Mesothelial cell of epicardium (in vitro differentiated cells): ENCODE measurements at regions not wholly inside any gene's neighbourhood (a gene's known extent, or its start where the extent isn't known, plus 50 kb on each side); places are given as distances from the start of the nearest gene placed in this dataset.
A peak's percentile ranks its signal among the peaks of the same experiment; 100 is the strongest.

Experiments used
- DNase-seq, 2 experiments: peaks; one replicate each; pipeline ENCODE4 v3.0.0; 2021; ENCODE audit warnings: low spot score in 2 of 2; ENCODE audit not compliant: unreplicated experiment in 2 of 2
- H3K27ac Mint-ChIP-seq: 2 replicates; pipeline ENCODE4 v1.8.0; 2021; ENCODE audit warnings: mixed read lengths
- H3K27me3 Mint-ChIP-seq: 2 replicates; pipeline ENCODE4 v1.8.0; 2021; ENCODE audit warnings: low read depth, mixed read lengths
- H3K36me3 Mint-ChIP-seq: 2 replicates; pipeline ENCODE4 v1.8.0; 2021; ENCODE audit warnings: mixed read lengths
- H3K4me1 Mint-ChIP-seq: 2 replicates; pipeline ENCODE4 v1.8.0; 2021; ENCODE audit warnings: mixed read lengths
- H3K4me3 Mint-ChIP-seq: 2 replicates; pipeline ENCODE4 v1.8.0; 2021; ENCODE audit warnings: mild to moderate bottlenecking, moderate library complexity, mixed read lengths
- H3K9me3 Mint-ChIP-seq: 2 replicates; pipeline ENCODE4 v1.8.0; 2021; ENCODE audit warnings: mixed read lengths
- CTCF ChIP-seq: fragments of 200-600 bp; sonication (generic); IDR thresholded peaks from one replicate; pipeline ENCODE4 v1.5.0; 2021; ENCODE audit warnings: antibody characterized with exemption; ENCODE audit not compliant: unreplicated experiment

GRCh38 chr21:43347461-43348169, 79.3 kb downstream of the SIK1 start:
- Mint-ChIP-seq H3K27me3 (no peaks in the 10 kb centered on the region), H3K27ac (peak overlapping the region; percentile 59), H3K9me3 (no peaks in the 10 kb centered on the region), H3K4me3 (no peak overlapping the region), H3K36me3 (no peaks in the 10 kb centered on the region), H3K4me1 (peaks cover 57% of the 10 kb centered on the region)
- no peak for TF ChIP-seq CTCF
- no peak for DNase-seq

GRCh38 chr21:43346551-43346950, 80.4 kb downstream of the SIK1 start:
- H3K27me3 Mint-ChIP-seq = no peaks in the 10 kb centered on the region
- H3K9me3 Mint-ChIP-seq = no peaks in the 10 kb centered on the region
- peaks cover 59% of the 10 kb centered on the region for H3K4me1 Mint-ChIP-seq
- no peak for TF ChIP-seq CTCF
- DNase-seq = no peak
- H3K27ac Mint-ChIP-seq = peak overlapping the region; percentile 88
- H3K36me3 Mint-ChIP-seq = no peaks in the 10 kb centered on the region
- no peak overlapping the region for H3K4me3 Mint-ChIP-seq

GRCh38 chr21:43345746-43346409, 81.1 kb downstream of the SIK1 start:
- Mint-ChIP-seq H3K27ac (peak overlapping the region; percentile 88), H3K36me3 (no peaks in the 10 kb centered on the region), H3K4me3 (no peak overlapping the region), H3K27me3 (no peaks in the 10 kb centered on the region), H3K4me1 (peaks cover 56% of the 10 kb centered on the region), H3K9me3 (no peaks in the 10 kb centered on the region)
- DNase-seq = no peak
- no peak for TF ChIP-seq CTCF

- Mint-ChIP-seq H3K4me1 (peaks cover 60% of the 10 kb centered on the region), H3K27ac (peak overlapping the region; percentile 59), H3K4me3 (no peak overlapping the region), H3K36me3 (no peaks in the 10 kb centered on the region), H3K27me3 (no peaks in the 10 kb centered on the region), H3K9me3 (no peaks in the 10 kb centered on the region)
- no peak for TF ChIP-seq CTCF
- no peak for DNase-seq
Measured at GRCh38 chr21:43345046-43345745, 81.7 kb downstream of the SIK1 start.

- no peak for TF ChIP-seq CTCF
- no peak for DNase-seq
- no peaks in the 10 kb centered on the region for H3K9me3 Mint-ChIP-seq
- peaks cover 57% of the 10 kb centered on the region for H3K4me1 Mint-ChIP-seq
- H3K36me3 Mint-ChIP-seq = no peaks in the 10 kb centered on the region
- H3K27me3 Mint-ChIP-seq = no peaks in the 10 kb centered on the region
- H3K27ac Mint-ChIP-seq = peak overlapping the region; percentile 88
- no peak overlapping the region for H3K4me3 Mint-ChIP-seq
Measured at GRCh38 chr21:43343992-43344886, 82.7 kb downstream of the SIK1 start.
